Endothelial cell of umbilical vein (primary cell): ENCODE measurements at regions not wholly inside any gene's neighbourhood (a gene's known extent, or its start where the extent isn't known, plus 50 kb on each side); places are given as distances from the start of the nearest gene placed in this dataset.

Experiments used
- EZH2 ChIP-seq: IDR thresholded peaks from 2 replicates; pipeline ENCODE4 v1.6.1; 2012; ENCODE audit warnings: borderline replicate concordance, low read depth, mild to moderate bottlenecking, moderate library complexity, low read length, inconsistent platforms; ENCODE audit not compliant: severe bottlenecking
- FOS ChIP-seq: IDR thresholded peaks from 2 replicates; pipeline ENCODE4 v1.6.1; 2011; ENCODE audit warnings: mild to moderate bottlenecking, low read length, moderate library complexity, borderline replicate concordance; ENCODE audit not compliant: insufficient read depth
- MYC ChIP-seq: IDR thresholded peaks from one replicate; pipeline ENCODE4 v1.6.1; 2011; ENCODE audit warnings: mild to moderate bottlenecking, low read depth, low read length
- POLR2A ChIP-seq: IDR thresholded peaks from 2 replicates; pipeline ENCODE4 v1.6.1; 2012; ENCODE audit warnings: low read depth, mild to moderate bottlenecking, control low read depth, low read length
- POLR2AphosphoS5 ChIP-seq: IDR thresholded peaks from 2 replicates; pipeline ENCODE4 v1.6.1; 2012; ENCODE audit warnings: low read depth, mild to moderate bottlenecking, control low read depth, low read length, moderate library complexity; ENCODE audit not compliant: insufficient read depth
- TF ChIP-seq, protein P1 (sequence below), 2 donors: IDR thresholded peaks; 1 replicate in 1 of 2; 2 replicates in 1 of 2; pipeline ENCODE4 v1.5.1; 2011; ENCODE audit warnings: low read length in 2 of 2, mild to moderate bottlenecking in 2 of 2, moderate library complexity in 2 of 2, control low read depth in 1 of 2, inconsistent platforms in 1 of 2, low read depth in 1 of 2; ENCODE audit not compliant: insufficient read depth in 1 of 2; ENCODE audit errors: extremely low read depth in 1 of 2

DNA sequence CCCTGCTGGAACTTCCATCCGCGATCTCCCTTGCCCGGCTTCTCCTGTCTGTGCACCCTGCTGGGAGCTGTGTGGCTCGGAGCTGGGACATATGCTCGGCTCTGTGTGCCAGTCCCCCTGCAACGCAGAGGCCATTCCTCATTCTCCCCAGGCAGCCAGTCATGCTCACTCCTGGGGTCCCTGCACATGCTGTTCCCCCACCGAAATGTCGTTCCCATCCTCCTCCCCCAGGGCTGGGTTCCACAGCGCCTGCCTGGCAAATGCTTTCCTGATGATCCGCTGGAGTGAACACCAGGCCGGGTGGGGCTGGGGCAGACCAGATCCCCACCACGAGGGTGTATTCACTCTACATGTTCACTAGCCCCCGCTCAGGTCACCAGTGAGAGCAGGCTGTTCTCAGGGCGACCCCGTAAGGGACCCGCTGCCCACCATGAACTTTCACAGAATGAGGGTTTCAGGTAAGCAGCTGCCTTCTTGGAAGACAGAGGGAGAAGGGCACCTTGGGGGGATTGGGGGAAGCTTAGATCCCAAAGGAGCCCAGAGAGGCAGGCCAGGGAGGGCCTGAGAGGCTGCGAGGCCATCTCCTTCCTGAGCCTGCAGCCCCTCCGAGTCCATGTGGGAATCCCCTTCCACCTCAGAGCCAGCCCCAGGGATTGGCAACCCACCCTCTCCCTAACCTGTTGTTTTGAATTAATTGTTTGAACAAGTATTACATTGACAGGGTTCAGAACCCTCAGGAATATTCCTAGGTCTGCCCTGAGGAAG is 88.7 kb upstream of the IQSEC1 start:
- TF ChIP-seq, protein P1, sequence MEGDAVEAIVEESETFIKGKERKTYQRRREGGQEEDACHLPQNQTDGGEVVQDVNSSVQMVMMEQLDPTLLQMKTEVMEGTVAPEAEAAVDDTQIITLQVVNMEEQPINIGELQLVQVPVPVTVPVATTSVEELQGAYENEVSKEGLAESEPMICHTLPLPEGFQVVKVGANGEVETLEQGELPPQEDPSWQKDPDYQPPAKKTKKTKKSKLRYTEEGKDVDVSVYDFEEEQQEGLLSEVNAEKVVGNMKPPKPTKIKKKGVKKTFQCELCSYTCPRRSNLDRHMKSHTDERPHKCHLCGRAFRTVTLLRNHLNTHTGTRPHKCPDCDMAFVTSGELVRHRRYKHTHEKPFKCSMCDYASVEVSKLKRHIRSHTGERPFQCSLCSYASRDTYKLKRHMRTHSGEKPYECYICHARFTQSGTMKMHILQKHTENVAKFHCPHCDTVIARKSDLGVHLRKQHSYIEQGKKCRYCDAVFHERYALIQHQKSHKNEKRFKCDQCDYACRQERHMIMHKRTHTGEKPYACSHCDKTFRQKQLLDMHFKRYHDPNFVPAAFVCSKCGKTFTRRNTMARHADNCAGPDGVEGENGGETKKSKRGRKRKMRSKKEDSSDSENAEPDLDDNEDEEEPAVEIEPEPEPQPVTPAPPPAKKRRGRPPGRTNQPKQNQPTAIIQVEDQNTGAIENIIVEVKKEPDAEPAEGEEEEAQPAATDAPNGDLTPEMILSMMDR (IDR thresholded peaks at IDR 0.05; ENCODE audit: extremely low read depth in 1 of 2, insufficient read depth in 1 of 2, low read depth in 1 of 2, low read length in 2 of 2), result no peak
- TF ChIP-seq POLR2A, result no peak
- no peak for TF ChIP-seq EZH2
- no peak for TF ChIP-seq MYC
- no peak for TF ChIP-seq POLR2AphosphoS5
- TF ChIP-seq FOS, result no peak
